GM18508 (cell line): ENCODE measurements at regions not wholly inside any gene's neighbourhood (a gene's known extent, or its start where the extent isn't known, plus 50 kb on each side); places are given as distances from the start of the nearest gene placed in this dataset.
"Not testable (repeated sequence)": the region's sequence is repeated elsewhere in the genome, so short reads cannot be mapped to it uniquely, and the experiment has no call there.

Experiments used
- ATAC-seq: cut with Tn5 transposase; IDR thresholded peaks from one replicate; pipeline ENCODE4 v1.9.1; 2021; ENCODE audit warnings: moderate number of reproducible peaks; ENCODE audit not compliant: insufficient read depth, unreplicated experiment

DNA sequence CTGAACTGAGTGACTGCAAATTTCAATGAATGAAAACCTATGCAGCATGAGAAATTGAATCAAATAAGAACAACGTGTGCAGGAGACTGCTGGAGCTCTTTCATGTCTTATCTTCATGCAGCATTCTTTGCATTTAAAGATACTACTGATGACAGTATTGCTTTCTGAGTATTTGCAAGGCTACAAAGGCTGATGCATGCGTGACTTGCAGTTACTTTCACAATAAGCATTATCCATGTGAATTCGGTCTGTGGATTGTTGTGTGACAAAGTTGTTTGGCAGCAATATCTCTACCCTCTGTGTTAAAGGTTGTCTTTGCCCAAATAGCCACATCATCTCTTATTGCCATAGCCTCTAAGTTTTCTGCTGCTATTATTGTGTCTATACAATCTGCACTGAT, 102.1 kb upstream of the FBXL17 start:
- no peak for ATAC-seq

GRCh38 chr5:108481355-108481931, 99.5 kb upstream of the FBXL17 start:
- no peak for ATAC-seq

DNA sequence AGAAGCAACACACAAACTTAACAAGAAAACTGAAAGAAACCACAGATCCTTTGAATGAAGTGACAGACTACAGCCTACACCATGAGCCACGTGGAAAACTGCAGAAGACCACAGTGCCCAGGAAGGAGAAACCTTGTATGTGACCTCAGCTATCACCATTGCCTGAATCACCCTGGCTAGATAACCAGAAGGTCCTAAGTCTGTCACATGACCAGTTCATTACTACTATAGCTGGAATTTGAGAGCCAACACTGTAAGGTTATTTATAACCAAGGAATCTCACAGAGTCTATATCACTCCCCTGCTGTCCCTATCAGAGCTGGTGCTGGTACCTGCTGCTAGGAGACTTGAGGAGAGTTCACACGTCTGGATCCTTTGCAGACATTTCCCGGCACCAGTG, 90.3 kb upstream of the FBXL17 start:
- ATAC-seq, result no peak

GRCh38 chr5:108467563-108467962, 85.7 kb upstream of the FBXL17 start:
- no peak for ATAC-seq

- ATAC-seq, result no peak
Observed at GRCh38 chr5:108461628-108462367, 79.9 kb upstream of the FBXL17 start.

DNA sequence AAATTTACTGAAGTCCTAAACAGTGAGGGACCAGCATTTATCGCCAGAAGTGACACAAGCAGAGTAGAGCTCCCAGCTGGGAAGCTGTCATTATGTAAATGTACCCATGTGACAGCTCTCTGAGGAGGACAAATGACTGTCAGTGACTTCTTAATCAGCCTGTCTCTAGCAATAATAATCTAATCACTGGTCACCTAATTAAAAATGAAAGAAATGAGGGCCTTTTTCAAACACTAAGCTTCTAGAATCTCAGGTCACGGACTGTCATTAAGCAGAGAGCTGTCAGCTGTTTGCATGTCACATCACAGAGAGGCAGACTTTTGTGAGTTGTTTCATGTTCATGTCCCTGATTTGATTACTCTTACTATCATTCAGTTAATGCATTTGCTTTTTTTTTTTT, 77.9 kb upstream of the FBXL17 start:
- ATAC-seq, result no peak

GRCh38 chr5:108451269-108451668, 69.4 kb upstream of the FBXL17 start:
- ATAC-seq, result no peak

- ATAC-seq, result not testable (repeated sequence)
Observed at GRCh38 chr5:108444130-108444529, 62.2 kb upstream of the FBXL17 start.

DNA sequence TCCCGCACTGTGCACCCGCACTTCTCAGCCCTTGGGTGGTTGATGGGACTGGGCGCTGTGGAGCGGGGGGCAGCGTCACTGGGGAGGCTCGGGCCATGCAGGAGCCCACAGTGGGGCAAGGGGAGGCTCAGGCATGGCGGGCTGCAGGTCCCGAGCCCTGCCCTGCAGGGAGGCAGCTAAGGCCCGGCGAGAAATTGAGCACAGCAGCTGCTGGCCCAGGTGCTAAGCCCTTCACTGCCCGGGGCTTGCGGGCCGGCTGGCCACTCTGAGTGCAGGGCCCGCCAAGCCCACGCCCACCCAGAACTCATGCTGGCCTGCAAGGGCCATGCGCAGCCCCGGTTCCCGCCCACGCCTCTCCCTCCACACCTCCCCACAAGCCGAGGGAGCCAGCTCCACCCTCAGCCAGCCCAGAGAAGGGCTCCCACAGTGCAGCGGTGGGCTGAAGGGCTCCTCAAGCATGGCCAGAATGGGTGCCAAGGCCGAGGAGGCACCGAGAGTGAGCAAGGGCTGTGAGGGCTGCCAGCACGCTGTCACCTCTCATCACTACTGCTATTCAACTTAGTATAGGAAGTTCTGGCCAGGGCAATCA, 60.3 kb upstream of the FBXL17 start:
- not testable (repeated sequence) for ATAC-seq

GRCh38 chr5:108437425-108437824, 55.5 kb upstream of the FBXL17 start:
- no peak for ATAC-seq

DNA sequence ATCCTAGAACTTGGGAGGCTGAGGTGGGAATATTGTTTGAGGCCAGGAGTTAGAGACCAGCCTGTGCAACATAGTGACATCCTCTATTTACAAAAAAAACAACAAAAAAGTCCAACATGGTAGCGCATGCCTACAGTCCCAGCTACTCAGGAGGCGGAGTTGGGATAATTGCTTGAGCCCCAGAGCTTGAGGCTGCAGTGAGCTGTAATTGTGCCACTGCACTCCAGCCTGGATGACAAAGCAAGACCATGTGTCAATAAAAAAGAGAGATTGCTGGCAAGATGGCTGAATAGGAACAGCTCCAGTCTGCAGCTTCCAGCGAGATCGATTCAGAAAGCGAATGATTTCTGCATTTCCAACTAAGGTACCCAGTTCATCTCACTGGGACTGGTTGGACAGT, 54.8 kb upstream of the FBXL17 start:
- ATAC-seq, result no peak

- no peak for ATAC-seq
Observed at GRCh38 chr5:108433600-108433999, 51.7 kb upstream of the FBXL17 start.

DNA sequence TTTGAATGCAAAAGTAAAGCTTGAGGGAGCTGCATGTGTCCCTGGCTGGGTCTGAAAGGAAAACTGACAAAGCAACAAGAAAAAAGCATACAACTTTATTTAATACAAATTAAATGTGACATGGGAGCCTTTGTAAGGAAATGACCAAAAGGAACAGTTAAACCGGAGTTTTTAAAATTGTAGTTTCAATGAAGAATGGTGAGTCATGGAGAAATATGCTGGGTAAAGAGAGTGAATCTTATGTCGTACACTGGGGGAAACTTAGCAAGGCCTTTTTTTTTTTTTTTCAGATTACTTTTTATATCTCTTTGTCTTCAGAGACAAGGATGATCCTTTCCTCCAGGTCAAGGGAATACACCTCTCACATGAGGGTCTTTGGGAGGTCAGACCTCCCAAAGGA, 50.1 kb upstream of the FBXL17 start:
- ATAC-seq, result no peak
